ENCODE measurements at regions not wholly inside any gene's neighbourhood (a gene's known extent, or its start where the extent isn't known, plus 50 kb on each side); places are given as distances from the start of the nearest gene placed in this dataset.

- Histone ChIP-seq H2BK15ac (ENCODE audit: low read depth, poor library complexity, severe bottlenecking) (no peak overlapping the region), H3K27ac (ENCODE audit: low read length, poor library complexity, severe bottlenecking) (no peak overlapping the region), H4K8ac (ENCODE audit: low read length) (peak overlapping the region; percentile 61), H3K36me3 (ENCODE audit: control insufficient read depth in 1 of 2, insufficient read depth in 2 of 2, low read depth in 1 of 2, low read length in 2 of 2) (peaks cover 0 to 7% of the 10 kb centered on the region in 2 experiments), H3K14ac (ENCODE audit: low read length in 2 of 2) (peak overlapping the region in 1 of 2 experiments; percentile 26), H3K4me3 (ENCODE audit: insufficient read depth in 1 of 2, low read depth in 1 of 2, low read length in 2 of 2) (no peak overlapping the region), H3K18ac (ENCODE audit: low read depth in 1 of 2, low read length in 2 of 2) (peak overlapping the region; percentile 92 to 93), H3K27me3 (ENCODE audit: control insufficient read depth in 1 of 2, insufficient read depth in 1 of 2, low read length in 2 of 2) (no peaks in the 10 kb centered on the region), H2AK5ac (ENCODE audit: low read length, severe bottlenecking) (peak overlapping the region; percentile 11), H3K4me2 (ENCODE audit: low read length, poor library complexity, severe bottlenecking) (no peak overlapping the region), H3K23ac (ENCODE audit: low read length in 2 of 2) (no peak overlapping the region), H3K9me3 (ENCODE audit: control insufficient read depth, low read length) (no peaks in the 10 kb centered on the region), H4K91ac (ENCODE audit: low read length) (peak overlapping the region; percentile 82), H3K4ac (ENCODE audit: low read depth in 1 of 2, low read length in 2 of 2) (peak overlapping the region; percentile 57 to 86), H2BK5ac (ENCODE audit: low read depth, low read length, poor library complexity, severe bottlenecking) (peak overlapping the region; percentile 63), H2BK12ac (ENCODE audit: low read length in 2 of 2) (peak overlapping the region; percentile 46 to 51), H3K4me1 (ENCODE audit: control insufficient read depth, insufficient read depth, low read depth, low read length) (peaks cover 31% of the 10 kb centered on the region), H2BK120ac (ENCODE audit: low read depth, low read length) (peak overlapping the region; percentile 87), H3K9ac (ENCODE audit: low read length) (no peak overlapping the region), H3K79me1 (replicated peaks; ENCODE audit: low read length, poor library complexity, severe bottlenecking) (peaks cover 6% of the 10 kb centered on the region), H2AFZ (ENCODE audit: low read depth, low read length) (no peak overlapping the region)
- DNase-seq, result no peak
- 73% methylated on average over 4 of the region's 5 CpGs for WGBS
Measured at GRCh38 chr20:19832875-19833274, 74.8 kb downstream of the RIN2 start.

DNA sequence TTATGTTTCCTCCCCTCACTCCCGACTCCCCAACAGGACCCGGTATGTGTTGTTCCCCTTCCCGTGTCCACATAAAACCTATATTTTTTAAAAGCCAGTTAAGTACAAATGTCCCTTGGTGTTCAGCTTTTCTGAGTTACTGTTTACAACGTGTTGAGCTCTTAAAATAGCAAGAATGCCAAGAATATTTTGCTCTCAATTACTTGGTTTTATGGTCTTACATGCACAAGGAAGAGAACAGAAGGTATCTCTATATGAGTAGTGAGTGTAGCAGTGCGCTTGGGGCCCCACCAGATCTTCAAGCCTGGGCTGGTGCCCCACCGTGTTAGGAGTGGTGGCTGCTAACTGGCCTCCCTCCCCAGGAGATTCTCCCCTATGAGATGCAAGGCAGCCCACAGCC lies 75.3 kb downstream of the RIN2 start:
- H4K8ac ChIP-seq (ENCODE audit: low read length), result peak overlapping the region; percentile 54
- no peak overlapping the region for H2BK5ac ChIP-seq (ENCODE audit: low read depth, low read length, poor library complexity, severe bottlenecking)
- H3K36me3 ChIP-seq (ENCODE audit: control insufficient read depth in 1 of 2, insufficient read depth in 2 of 2, low read depth in 1 of 2, low read length in 2 of 2), result peaks cover 0 to 7% of the 10 kb centered on the region in 2 experiments
- H2BK15ac ChIP-seq (ENCODE audit: low read depth, poor library complexity, severe bottlenecking), result peak overlapping the region; percentile 8
- H2BK12ac ChIP-seq (ENCODE audit: low read length in 2 of 2), result peak overlapping the region; percentile 7 to 96
- H2AK5ac ChIP-seq (ENCODE audit: low read length, severe bottlenecking), result peak overlapping the region; percentile 3
- H3K27ac ChIP-seq (ENCODE audit: low read length, poor library complexity, severe bottlenecking), result no peak overlapping the region
- peak overlapping the region in 1 of 2 experiments; percentile 3 for H3K14ac ChIP-seq (ENCODE audit: low read length in 2 of 2)
- H3K27me3 ChIP-seq (ENCODE audit: control insufficient read depth in 1 of 2, insufficient read depth in 1 of 2, low read length in 2 of 2), result no peaks in the 10 kb centered on the region
- H3K4me1 ChIP-seq (ENCODE audit: control insufficient read depth, insufficient read depth, low read depth, low read length), result peaks cover 31% of the 10 kb centered on the region
- peaks cover 6% of the 10 kb centered on the region for H3K79me1 ChIP-seq (replicated peaks; ENCODE audit: low read length, poor library complexity, severe bottlenecking)
- H3K4me2 ChIP-seq (ENCODE audit: low read length, poor library complexity, severe bottlenecking), result no peak overlapping the region
- H3K9ac ChIP-seq (ENCODE audit: low read length), result no peak overlapping the region
- DNase-seq, result no peak
- H3K18ac ChIP-seq (ENCODE audit: low read depth in 1 of 2, low read length in 2 of 2), result peak overlapping the region; percentile 82 to 92
- WGBS, result 23% methylated on average over 6 of the region's 6 CpGs
- peak overlapping the region; percentile 2 to 98 for H3K4ac ChIP-seq (ENCODE audit: low read depth in 1 of 2, low read length in 2 of 2)
- peak overlapping the region; percentile 62 for H4K91ac ChIP-seq (ENCODE audit: low read length)
- H2AFZ ChIP-seq (ENCODE audit: low read depth, low read length), result no peak overlapping the region
- H3K4me3 ChIP-seq (ENCODE audit: insufficient read depth in 1 of 2, low read depth in 1 of 2, low read length in 2 of 2), result no peak overlapping the region
- peak overlapping the region; percentile 12 for H2BK120ac ChIP-seq (ENCODE audit: low read depth, low read length)
- no peaks in the 10 kb centered on the region for H3K9me3 ChIP-seq (ENCODE audit: control insufficient read depth, low read length)
- H3K23ac ChIP-seq (ENCODE audit: low read length in 2 of 2), result no peak overlapping the region

GRCh38 chr20:19834287-19834686 lies 76.2 kb downstream of the RIN2 start:
- Histone ChIP-seq H3K36me3 (ENCODE audit: control insufficient read depth in 1 of 2, insufficient read depth in 2 of 2, low read depth in 1 of 2, low read length in 2 of 2) (peaks cover 3 to 15% of the 10 kb centered on the region in 2 experiments), H3K4me3 (ENCODE audit: insufficient read depth in 1 of 2, low read depth in 1 of 2, low read length in 2 of 2) (no peak overlapping the region), H2AFZ (ENCODE audit: low read depth, low read length) (no peak overlapping the region), H3K4ac (ENCODE audit: low read depth in 1 of 2, low read length in 2 of 2) (peak overlapping the region; percentile 88), H3K14ac (ENCODE audit: low read length in 2 of 2) (peak overlapping the region in 1 of 2 experiments; percentile 82), H3K79me1 (replicated peaks; ENCODE audit: low read length, poor library complexity, severe bottlenecking) (peaks cover 10% of the 10 kb centered on the region), H4K91ac (ENCODE audit: low read length) (peak overlapping the region; percentile 55), H3K9me3 (ENCODE audit: control insufficient read depth, low read length) (no peaks in the 10 kb centered on the region), H2BK120ac (ENCODE audit: low read depth, low read length) (peak overlapping the region; percentile 56), H3K9ac (ENCODE audit: low read length) (no peak overlapping the region), H3K18ac (ENCODE audit: low read depth in 1 of 2, low read length in 2 of 2) (peak overlapping the region; percentile 55 to 82), H3K23ac (ENCODE audit: low read length in 2 of 2) (peak overlapping the region in 1 of 2 experiments; percentile 34), H3K27ac (ENCODE audit: low read length, poor library complexity, severe bottlenecking) (no peak overlapping the region), H4K8ac (ENCODE audit: low read length) (peak overlapping the region; percentile 85), H2BK5ac (ENCODE audit: low read depth, low read length, poor library complexity, severe bottlenecking) (no peak overlapping the region), H3K27me3 (ENCODE audit: control insufficient read depth in 1 of 2, insufficient read depth in 1 of 2, low read length in 2 of 2) (no peaks in the 10 kb centered on the region), H3K4me2 (ENCODE audit: low read length, poor library complexity, severe bottlenecking) (no peak overlapping the region), H3K4me1 (ENCODE audit: control insufficient read depth, insufficient read depth, low read depth, low read length) (peaks cover 28% of the 10 kb centered on the region), H2AK5ac (ENCODE audit: low read length, severe bottlenecking) (peak overlapping the region; percentile 77), H2BK12ac (ENCODE audit: low read length in 2 of 2) (peak overlapping the region; percentile 78 to 79), H2BK15ac (ENCODE audit: low read depth, poor library complexity, severe bottlenecking) (peak overlapping the region; percentile 82)
- 100% methylated on average over 1 of the region's 4 CpGs for WGBS
- no peak for DNase-seq

DNA sequence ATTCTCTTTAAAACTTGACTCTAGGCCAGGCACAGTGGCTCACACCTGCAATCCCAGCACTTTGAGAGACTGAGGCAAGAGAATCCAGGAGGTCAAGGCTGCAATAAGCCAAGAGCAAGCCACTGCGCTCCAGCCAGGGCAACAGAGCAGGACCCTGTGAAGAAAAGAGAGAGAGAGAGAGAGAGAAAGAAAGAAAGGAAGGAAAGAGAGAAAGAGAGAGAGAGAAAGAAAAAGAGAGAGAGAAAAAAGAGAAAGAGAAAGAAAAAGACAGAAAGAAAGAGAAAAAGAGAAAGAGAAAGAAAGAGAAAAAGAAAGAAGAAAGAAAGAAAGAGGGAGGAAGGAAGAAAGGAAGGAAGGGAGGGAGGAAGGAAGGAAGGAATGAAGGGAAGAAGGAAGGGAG lies 76.7 kb downstream of the RIN2 start:
- Histone ChIP-seq H3K9ac (ENCODE audit: low read length) (no peak overlapping the region), H3K14ac (ENCODE audit: low read length in 2 of 2) (no peak overlapping the region), H2BK12ac (ENCODE audit: low read length in 2 of 2) (peak overlapping the region in 1 of 2 experiments; percentile 76), H3K4ac (ENCODE audit: low read depth in 1 of 2, low read length in 2 of 2) (peak overlapping the region in 1 of 2 experiments; percentile 76), H3K36me3 (ENCODE audit: control insufficient read depth in 1 of 2, insufficient read depth in 2 of 2, low read depth in 1 of 2, low read length in 2 of 2) (peaks cover 3 to 15% of the 10 kb centered on the region in 2 experiments), H4K8ac (ENCODE audit: low read length) (no peak overlapping the region), H3K18ac (ENCODE audit: low read depth in 1 of 2, low read length in 2 of 2) (peak overlapping the region; percentile 23 to 63), H3K27me3 (ENCODE audit: control insufficient read depth in 1 of 2, insufficient read depth in 1 of 2, low read length in 2 of 2) (no peaks in the 10 kb centered on the region), H4K91ac (ENCODE audit: low read length) (peak overlapping the region; percentile 64), H2BK120ac (ENCODE audit: low read depth, low read length) (no peak overlapping the region), H3K9me3 (ENCODE audit: control insufficient read depth, low read length) (no peaks in the 10 kb centered on the region), H3K23ac (ENCODE audit: low read length in 2 of 2) (no peak overlapping the region), H3K4me1 (ENCODE audit: control insufficient read depth, insufficient read depth, low read depth, low read length) (peaks cover 25% of the 10 kb centered on the region), H3K27ac (ENCODE audit: low read length, poor library complexity, severe bottlenecking) (no peak overlapping the region), H3K4me3 (ENCODE audit: insufficient read depth in 1 of 2, low read depth in 1 of 2, low read length in 2 of 2) (no peak overlapping the region), H2AK5ac (ENCODE audit: low read length, severe bottlenecking) (no peak overlapping the region), H3K79me1 (replicated peaks; ENCODE audit: low read length, poor library complexity, severe bottlenecking) (peaks cover 8% of the 10 kb centered on the region), H2BK5ac (ENCODE audit: low read depth, low read length, poor library complexity, severe bottlenecking) (no peak overlapping the region), H2BK15ac (ENCODE audit: low read depth, poor library complexity, severe bottlenecking) (no peak overlapping the region), H2AFZ (ENCODE audit: low read depth, low read length) (no peak overlapping the region), H3K4me2 (ENCODE audit: low read length, poor library complexity, severe bottlenecking) (no peak overlapping the region)
- no peak for DNase-seq
- WGBS, result 100% methylated on average over 1 of the region's 1 CpG
